NB4 (cell line): ENCODE measurements at regions not wholly inside any gene's neighbourhood (a gene's known extent, or its start where the extent isn't known, plus 50 kb on each side); places are given as distances from the start of the nearest gene placed in this dataset.

Experiments used
- DNase-seq: peaks from one replicate; pipeline ENCODE4 v3.0.0; 2010; ENCODE audit warnings: low read depth
- H3K4me3 ChIP-seq: one replicate; pipeline ENCODE4 v1.5.1; 2011; ENCODE audit warnings: mild to moderate bottlenecking, low read depth, low read length, moderate library complexity
- CTCF ChIP-seq: IDR thresholded peaks from one replicate; pipeline ENCODE4 v1.5.1; 2012; ENCODE audit warnings: low read depth, low read length
- MYC ChIP-seq: IDR thresholded peaks from 2 replicates; pipeline ENCODE4 v1.6.1; 2011; ENCODE audit warnings: low read depth, low read length
- POLR2A ChIP-seq: IDR thresholded peaks from 2 replicates; pipeline ENCODE4 v1.6.1; 2011; ENCODE audit warnings: mild to moderate bottlenecking; ENCODE audit not compliant: insufficient read length; ENCODE audit errors: extremely low read depth
- TF ChIP-seq, protein P1 (sequence below): IDR thresholded peaks from 2 replicates; pipeline ENCODE4 v1.6.1; 2011; ENCODE audit warnings: low read depth, low read length

DNA sequence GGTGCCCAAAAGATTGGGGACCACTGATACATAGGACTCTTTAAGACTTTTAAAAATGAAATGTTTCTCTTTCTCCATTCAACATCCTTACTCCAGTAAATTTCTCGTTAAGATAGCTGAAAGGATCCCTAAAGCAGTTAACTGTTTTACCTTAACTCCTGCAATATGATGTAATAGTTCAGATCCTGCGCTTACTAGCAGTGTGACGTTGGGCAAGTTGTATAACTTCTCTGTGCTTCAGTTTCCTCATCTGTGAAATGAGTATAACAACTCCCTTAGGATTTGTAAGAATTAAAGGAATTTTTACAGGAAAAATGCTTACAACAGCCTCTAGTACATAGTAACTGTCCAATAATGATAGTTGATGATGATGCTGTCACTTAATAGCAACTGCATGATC lies 158.9 kb downstream of the TANC2 start:
- no peak for DNase-seq
- TF ChIP-seq POLR2A (no peak), CTCF (no peak), MYC (no peak)
- TF ChIP-seq, protein P1, sequence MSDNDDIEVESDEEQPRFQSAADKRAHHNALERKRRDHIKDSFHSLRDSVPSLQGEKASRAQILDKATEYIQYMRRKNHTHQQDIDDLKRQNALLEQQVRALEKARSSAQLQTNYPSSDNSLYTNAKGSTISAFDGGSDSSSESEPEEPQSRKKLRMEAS: no peak
- no peak overlapping the region for H3K4me3 ChIP-seq

- no peak overlapping the region for H3K4me3 ChIP-seq
- no peak for TF ChIP-seq POLR2A
- no peak for TF ChIP-seq MYC
- TF ChIP-seq, protein P1: no peak
- no peak for TF ChIP-seq CTCF
- no peak for DNase-seq
Observed at GRCh38 chr17:63125987-63126386, 160.0 kb downstream of the TANC2 start.

GRCh38 chr17:63126607-63127006 lies 160.6 kb downstream of the TANC2 start:
- no peak for TF ChIP-seq MYC
- TF ChIP-seq POLR2A: no peak
- no peak for TF ChIP-seq CTCF
- TF ChIP-seq, protein P1: no peak
- DNase-seq: no peak
- no peak overlapping the region for H3K4me3 ChIP-seq

DNA sequence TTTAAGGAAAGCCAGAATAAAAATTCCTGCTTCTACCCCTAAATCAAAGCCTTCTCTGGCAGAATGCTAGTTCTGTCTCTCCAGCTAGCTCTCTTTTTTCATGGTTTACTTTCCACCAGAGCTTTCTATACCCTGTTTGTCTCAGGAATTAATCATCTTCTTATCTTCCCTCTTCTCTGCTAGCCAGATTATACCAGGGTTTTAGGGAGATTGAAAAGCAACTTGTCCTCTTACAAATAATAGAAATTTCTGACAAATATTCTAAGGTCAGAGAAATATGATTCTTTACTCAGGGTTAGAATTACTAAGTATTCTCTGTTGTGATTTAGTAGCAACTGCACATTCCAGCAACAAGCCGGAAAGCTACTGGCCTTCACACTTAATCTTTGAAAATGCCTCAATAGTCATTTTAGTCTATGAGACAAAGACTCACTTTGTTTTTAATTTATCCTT lies 166.4 kb downstream of the TANC2 start:
- no peak for TF ChIP-seq POLR2A
- TF ChIP-seq MYC: no peak
- TF ChIP-seq, protein P1: no peak
- no peak for TF ChIP-seq CTCF
- DNase-seq: no peak
- no peak overlapping the region for H3K4me3 ChIP-seq

GRCh38 chr17:63133491-63133890 lies 167.5 kb downstream of the TANC2 start:
- DNase-seq: no peak
- no peak overlapping the region for H3K4me3 ChIP-seq
- TF ChIP-seq CTCF (no peak), POLR2A (no peak), MYC (no peak)
- TF ChIP-seq, protein P1: no peak

GRCh38 chr17:63134867-63135266 lies 168.8 kb downstream of the TANC2 start:
- DNase-seq: no peak
- TF ChIP-seq CTCF (no peak), MYC (no peak), POLR2A (no peak)
- TF ChIP-seq, protein P1: no peak
- H3K4me3 ChIP-seq: no peak overlapping the region
